ENCODE measurements at regions not wholly inside any gene's neighbourhood (a gene's known extent, or its start where the extent isn't known, plus 50 kb on each side); places are given as distances from the start of the nearest gene placed in this dataset.
"Not testable (repeated sequence)": the region's sequence is repeated elsewhere in the genome, so short reads cannot be mapped to it uniquely, and the experiment has no call there.

DNA sequence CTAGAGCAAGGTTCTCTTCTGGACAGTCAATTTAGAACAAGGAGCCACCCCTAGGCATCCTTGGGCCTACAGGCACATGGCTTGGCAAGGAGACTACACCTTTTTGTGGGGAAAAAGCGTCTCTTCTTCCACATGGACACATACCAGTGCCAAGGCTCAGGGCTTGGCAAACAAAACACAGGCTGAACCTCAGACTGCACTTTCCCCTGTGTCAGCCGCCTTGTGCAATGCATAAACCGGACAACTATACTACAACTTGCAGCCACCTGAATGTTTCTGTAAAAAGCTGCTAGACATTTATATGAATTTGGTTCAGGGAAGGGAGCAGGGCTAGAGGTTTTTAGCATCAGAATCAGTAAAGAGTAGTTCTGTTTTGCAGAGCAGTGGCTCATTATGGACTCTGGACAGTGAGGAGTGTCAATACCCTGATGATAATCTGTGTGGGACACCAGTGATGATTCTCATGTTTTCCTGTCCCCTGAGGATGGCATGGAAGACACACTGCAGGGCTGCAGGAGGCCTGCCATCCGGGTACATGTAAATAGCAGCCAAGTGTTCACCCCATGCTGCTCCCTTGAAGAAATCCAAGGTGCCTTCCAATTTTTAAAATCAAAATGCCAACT, 118.9 kb downstream of the GATA3 start:
- no peak for DNase-seq (ENCODE audit: low read depth, low spot score)

DNA sequence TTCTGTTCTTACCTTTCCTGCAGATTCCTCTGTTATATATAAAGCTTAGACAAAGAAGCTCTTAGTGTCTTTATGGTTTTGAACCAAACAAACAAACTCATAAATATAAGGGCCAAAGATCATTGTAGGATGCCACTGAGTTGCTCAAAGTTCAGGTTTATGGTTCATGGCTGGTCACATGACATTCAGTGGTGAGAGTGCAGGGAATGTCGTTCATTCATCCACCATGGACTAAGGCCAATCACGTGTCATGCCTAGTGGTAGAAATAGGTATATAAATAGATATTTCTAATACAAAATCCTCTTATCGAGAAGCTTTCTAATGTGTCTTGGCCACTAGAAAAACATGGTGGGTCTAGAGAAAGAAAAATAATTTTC, 119.4 kb downstream of the GATA3 start:
- DNase-seq (ENCODE audit: low read depth, low spot score), result no peak

DNA sequence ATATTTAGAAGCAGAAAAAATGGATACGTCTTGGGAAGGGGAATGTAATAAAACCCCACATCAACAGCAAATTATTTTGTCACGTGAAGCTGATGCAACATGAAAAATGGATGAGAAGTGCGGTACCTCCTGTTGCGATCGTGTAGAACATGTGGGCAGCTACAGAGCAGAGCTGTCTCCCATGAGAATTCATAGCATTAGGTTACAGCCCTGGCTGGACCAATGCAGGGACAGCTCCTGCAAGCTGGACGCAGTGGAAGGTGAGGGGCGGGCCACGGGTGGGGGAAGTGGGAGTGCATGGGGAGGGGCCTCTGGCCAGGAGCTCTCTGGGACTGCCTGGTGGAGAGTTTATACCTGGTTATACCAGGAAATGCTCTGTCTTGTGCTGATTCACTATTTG, 120.3 kb downstream of the GATA3 start:
- DNase-seq (ENCODE audit: low read depth, low spot score), result peak; percentile 39

DNA sequence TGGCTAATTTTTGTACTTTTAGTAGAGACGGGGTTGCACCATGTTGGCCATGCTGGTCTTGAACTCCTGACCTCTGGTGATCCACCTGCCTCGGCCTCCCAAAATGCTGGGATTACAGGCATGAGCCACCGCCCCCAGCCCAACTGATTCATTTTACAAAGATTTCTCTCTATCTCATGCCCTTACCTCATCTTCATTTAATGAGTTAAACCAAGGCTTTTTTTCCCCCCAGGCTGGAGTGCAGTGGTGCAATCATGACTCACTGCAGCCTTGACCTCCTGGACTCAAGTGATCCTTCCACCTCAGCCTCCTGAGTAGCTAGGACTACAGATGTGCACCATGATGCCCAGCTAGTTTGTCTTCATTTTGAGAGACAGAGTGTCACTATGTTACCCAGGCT, 123.0 kb downstream of the GATA3 start:
- not testable (repeated sequence) for DNase-seq (ENCODE audit: low read depth, low spot score)

DNA sequence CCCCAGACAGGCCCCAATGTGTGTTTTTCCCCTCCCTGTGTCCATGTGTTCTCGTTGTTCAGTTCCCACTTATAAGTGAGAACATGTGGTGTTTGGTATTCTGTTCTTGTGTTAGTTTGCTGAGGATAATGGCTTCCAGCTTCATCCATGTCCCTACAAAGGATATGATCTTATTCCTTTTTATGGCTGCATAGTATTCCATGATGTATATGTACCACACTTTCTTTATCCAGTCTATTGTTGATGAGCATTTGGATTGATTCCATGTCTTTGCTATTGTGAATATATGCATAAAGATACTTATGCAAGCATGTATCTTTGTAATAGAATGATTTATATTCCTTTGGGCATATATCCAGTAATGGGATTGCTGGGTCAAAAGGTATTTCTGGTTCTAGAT, 125.3 kb downstream of the GATA3 start:
- DNase-seq (ENCODE audit: low read depth, low spot score), result not testable (repeated sequence)

DNA sequence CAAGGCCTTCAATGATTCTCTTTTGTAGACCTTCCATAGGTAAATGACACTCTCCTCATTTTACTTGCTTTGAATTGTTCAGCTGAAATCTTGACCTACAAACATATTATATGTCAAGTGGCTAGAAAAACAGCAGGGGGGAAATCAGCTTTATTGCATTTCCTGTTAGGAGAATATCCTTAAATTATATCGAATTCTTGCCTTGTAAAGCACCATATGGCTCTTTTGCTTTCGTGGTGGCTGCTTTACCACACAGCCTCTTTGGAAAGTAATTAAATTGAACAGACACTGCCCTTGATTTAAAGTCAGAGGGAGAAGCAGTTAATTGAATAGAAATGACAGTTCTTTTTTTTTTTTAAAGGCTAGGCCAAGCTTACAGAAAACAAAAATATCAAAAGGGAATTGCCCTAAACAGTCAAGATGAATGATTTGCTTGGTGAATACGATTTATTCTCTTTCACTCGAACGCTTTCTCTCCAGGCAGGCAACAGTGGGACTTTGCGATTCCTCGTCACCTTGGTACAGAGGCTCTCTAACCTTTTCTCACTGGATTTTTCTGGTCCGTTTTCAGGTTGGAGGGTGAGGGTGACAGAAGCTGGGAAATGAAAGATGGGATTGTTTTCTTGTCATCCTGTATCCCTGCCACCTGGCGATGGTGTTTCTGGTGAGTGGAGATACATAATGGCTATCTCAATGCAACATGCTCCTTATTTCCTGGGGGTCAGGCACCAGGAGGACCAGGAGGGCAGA, 126.0 kb downstream of the GATA3 start:
- DNase-seq (ENCODE audit: low read depth, low spot score), result no peak

DNA sequence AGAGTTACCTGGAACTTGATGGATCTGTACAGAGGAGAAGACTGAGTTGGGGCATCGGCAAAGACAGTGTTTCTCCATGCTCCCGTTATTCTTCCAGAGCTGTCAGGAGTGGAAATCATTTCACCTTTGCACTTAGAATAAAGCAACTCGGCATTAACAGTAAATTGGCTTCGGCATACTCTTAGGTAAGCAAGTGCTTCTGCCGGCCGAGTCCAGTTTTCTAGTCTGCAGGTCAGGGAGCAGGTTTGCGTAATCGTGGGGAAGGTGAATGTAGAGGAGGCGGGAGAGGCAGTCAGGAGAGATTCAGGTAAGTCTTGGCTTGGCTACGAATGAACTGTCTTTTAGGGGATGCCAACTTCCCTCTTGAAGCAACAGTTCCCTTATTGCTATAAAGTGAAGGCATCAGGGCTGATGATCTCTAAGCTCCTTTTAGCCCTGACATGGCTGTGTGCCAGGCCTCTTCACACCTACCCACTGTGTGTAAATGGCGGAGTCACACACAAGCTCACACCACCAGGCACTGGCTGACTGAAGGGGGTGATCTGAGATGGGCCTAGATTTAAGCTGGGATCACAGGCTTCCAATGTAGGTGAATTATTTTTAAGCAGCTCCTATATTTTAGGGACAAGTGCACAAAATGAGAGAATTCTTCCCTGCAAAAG, 127.1 kb downstream of the GATA3 start:
- no peak for DNase-seq (ENCODE audit: low read depth, low spot score)

DNA sequence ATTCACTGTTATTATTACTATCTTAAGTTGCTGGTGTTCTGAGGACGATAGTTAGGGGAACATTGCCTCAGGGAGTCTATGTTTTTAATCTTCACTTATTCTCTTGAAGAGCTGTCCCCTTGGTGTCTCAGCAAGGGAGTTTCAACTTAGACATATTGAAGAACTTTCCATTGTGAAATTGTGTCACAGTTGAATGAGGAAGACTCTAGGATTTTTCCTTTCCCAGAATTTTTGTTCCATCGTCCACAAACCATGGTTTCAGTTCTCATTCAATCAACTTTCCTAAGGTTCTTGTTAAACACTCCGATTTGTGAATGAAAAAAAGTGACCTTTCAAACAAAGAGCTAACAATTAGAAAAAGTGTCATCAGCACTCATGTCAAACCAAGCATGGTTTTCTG, 128.3 kb downstream of the GATA3 start:
- DNase-seq (ENCODE audit: low read depth, low spot score), result no peak

DNA sequence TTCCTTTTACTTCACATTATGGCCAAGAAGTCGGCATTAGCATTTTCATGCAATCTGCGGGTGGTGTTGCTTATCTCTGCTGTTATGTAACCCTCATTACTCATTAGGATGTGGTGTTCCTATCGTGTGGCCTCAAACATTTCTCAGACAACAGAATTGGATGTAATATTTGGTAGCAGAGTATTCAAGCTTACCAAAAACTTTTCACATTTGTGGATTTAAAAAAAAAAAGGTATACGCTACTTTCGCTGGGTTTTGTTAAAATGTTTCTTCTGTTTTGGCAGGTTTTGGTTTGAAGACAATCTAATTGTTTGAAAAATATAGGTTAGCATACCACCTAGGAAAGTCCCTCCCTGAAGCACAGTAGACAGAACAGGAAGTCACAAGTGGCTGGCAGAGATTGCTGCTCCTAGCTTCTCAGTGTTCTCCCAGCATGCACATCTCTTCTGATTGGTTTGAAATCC, 128.8 kb downstream of the GATA3 start:
- no peak for DNase-seq (ENCODE audit: low read depth, low spot score)

DNA sequence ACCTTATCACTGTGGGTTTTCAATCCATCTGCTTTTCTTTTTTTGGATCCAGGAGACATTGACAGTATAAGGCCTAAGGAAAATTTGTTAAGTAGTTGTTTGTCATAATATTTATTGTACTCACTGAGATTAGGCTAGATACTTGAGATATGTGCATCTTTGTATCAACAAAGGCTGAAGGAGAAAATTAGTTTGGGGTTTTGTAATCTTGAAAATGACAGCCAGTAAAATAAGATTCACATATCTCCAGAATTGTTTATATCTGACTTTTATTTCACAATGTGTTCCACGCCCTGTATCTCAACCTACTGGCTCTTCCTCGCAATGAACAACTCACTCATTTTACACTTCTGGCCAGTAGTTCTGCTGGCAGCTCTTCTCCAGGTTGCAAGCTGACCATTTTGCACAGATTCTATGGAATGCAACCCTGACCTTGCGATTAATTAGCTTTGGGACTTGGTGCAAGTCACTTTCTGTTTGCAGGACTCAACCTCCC, 132.7 kb downstream of the GATA3 start:
- DNase-seq (ENCODE audit: low read depth, low spot score), result no peak

DNA sequence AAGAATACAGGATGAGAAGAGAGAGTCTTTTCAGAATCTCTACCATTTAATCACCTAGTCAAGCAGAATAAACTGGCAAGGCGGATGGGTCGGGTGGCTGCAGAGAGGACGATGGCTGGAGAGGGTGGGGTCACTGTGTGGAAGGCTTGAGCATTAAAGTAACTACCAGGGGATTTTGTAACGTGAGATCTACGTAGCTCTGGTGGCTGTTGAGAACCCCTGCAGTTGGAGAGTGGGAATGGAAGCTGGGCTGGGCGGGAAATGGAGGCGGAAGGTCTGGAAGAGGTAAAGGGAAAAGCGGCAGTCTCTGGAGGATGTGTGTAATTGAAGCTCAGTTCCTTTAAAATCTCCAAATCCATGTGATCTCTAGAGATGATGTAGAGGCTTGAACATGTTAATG, 135.0 kb downstream of the GATA3 start:
- DNase-seq (ENCODE audit: low read depth, low spot score), result peak; percentile 8

DNA sequence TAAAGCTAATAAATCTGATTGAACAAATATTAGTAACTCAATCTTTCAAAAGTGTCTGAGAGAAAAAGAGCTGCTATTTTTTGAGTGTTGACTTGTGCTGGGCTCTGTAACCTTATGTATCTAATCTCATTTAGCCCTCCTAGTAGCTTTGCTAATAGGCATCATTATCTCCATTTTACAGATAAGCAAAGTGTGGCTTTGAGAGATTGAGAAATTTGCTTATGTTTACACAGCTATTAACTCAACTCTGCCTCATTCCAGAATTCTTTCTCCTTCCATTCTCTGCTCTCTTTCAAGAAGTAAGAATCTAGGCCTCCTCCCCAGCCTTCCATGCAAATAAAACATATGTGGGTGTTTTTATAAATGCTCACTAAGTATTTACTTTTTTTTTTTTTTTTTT, 137.8 kb downstream of the GATA3 start:
- DNase-seq (ENCODE audit: low read depth, low spot score), result no peak

DNA sequence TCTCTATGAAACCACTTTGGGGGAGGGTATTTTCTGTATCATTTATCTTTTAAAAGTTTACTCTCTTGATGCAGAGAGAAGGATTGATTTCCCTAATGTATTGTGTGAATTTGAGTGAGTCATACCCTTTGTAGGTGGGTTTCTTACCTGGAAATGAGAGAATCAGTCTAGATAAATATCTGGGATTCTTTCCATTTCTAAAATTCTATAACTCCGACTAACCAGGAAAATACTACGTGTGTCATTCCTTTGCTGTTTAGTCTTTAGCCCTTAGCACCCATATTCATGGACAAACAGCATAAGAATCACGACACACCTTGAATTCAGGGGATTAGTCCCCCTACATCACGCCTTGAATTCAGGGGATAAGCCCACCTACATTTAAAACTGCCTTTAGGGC, 139.1 kb downstream of the GATA3 start:
- DNase-seq (ENCODE audit: low read depth, low spot score), result no peak

DNA sequence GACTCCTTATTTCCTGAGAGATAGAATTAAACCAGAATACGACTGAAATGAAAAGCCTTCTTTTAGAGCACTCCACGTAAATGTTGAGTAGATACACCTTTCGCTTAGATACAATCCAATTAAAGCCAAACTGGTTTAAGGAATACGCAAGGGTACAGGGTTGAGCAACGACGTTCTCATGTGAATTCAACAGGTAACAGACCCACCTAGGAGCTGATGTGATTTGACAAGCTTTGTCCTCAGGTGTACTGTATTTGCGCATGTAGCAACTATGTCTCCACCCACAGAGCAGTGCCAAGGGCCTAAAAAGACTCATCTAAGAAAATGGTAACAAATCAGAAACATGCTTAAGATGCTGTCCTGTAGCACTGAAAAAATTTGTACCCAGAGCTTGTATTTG, 139.6 kb downstream of the GATA3 start:
- no peak for DNase-seq (ENCODE audit: low read depth, low spot score)

DNA sequence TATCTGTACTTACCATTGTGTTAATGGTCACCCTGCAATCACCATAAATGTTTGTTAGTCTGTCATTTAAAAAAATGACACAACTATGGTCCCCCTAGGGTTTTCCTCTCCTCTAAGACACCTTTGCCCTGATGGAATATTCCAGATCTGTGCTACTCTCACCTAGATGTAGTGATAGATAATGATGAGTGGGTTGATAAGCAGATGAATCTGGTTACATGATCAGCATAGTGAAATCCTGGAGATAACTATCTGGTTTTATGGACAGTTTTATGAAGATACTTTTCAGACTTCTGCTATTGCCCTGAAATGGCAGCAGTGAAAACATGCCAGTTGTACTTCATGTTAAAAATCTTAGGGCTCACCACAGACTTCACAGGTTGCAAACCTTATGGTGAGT, 152.4 kb downstream of the GATA3 start:
- no peak for DNase-seq (ENCODE audit: low read depth, low spot score)

DNA sequence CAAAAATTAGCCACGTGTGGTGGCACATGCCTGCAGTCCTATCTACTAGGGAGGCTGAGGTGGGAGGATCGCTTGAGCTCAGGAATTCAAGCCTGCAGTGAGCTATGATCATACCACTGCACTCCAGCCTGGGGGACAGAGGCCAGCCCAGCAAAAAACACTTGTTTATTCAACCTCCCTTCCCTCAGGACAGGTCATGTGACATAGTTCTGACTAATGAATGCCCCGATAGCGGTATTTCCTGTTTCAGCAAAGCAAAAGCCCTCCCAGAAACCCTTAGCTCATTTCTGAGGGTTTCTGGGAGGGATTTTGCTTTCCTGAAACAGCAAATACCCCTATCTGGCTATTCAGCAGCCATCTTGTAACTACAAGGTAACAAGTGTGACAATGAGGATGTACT, 157.1 kb downstream of the GATA3 start:
- peak; percentile 30 for DNase-seq (ENCODE audit: low read depth, low spot score)

DNA sequence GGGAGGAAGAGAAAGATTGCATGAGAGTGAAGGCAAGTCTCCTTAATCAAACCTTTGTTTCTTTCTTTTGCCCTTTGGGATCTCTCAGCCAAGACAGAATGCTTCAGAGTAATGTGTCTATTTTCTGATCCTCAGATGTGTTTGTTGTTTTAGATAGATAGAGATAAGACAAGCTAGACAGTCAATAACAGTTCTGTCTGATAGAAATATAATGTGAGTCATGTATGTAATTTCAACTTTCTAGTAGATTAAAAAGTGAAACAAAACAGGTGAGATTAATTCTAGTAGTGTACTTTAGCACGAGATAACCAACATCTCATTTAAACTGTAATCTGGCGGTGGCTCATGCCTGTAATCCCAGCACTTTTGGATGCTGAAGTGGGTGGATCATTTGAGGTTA, 159.2 kb downstream of the GATA3 start:
- DNase-seq (ENCODE audit: low read depth, low spot score), result no peak

DNA sequence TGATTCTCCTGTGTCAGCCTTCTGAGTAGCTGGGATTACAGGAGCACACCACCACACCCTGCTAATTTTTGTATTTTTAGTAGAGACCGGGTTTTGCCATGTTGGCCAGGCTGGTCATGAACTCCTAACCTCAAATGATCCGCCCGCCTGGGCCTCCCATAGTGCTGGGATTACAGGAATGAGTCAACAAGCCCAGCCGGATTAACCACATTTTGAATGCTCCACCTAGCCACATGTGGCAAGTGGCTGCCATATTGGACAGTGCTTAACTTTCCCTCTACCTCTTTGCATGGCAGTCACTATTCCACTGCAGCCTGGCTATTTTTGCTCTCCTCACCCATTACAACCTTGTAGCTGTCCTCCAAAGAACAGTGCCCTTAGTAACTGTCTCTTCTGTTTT, 160.1 kb downstream of the GATA3 start:
- DNase-seq (ENCODE audit: low read depth, low spot score), result no peak

DNA sequence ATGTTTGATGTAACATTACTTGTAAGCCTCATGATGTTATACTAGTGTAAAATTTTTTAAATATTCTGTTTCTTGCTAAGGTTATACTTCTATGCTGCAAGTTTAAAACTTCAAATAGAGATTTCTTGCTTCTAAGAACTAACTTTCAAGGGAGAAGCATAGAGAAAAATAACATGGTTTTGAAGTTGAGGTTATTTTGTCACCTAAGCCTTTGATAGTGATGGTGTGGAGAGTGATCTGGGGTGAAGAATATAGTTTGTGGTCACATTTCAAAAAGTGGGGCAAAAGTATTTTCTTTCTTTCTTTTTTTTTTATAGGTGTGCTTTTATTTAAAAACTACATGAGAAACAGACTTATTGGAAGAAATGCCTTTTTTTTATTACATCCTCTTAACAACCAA, 162.4 kb downstream of the GATA3 start:
- no peak for DNase-seq (ENCODE audit: low read depth, low spot score)

DNA sequence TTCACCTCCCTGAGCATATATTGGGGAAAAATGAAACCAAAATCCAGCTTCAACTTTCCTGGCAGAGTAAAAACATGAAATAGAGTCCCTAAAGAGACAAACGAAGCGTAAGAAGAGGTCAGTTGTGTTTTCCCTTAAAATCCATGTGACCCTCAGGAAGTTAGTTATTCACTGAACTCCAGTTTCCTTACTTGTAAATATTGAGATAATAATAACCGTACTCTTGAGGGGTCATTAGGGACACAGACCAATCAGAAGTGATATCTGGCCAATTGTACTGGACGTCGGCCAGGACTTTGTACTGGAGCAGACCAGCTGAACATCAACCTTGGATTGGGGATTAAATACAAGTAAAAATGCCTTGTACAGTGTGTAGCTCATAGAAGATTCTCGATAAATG, 167.0 kb downstream of the GATA3 start:
- no peak for DNase-seq (ENCODE audit: low read depth, low spot score)

DNA sequence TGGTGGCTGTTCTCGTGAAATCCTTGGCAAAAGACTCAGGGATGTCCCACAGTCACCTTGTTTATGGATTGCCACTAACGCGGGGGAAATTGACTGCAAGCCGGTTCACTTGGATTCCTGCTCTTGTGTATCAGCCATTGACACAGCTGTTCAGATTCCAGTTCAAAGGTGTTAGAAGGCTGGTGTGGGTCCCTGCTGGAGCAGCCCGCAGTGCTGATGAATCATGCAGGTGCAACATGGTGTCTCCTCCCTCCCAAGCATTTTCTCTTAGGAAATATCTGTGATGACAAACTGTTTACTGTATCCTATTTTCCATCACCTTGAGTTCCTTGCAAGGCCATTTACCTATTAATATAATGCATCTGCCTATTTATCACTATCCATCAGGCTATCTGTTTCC, 170.1 kb downstream of the GATA3 start:
- DNase-seq (ENCODE audit: low read depth, low spot score), result no peak

DNA sequence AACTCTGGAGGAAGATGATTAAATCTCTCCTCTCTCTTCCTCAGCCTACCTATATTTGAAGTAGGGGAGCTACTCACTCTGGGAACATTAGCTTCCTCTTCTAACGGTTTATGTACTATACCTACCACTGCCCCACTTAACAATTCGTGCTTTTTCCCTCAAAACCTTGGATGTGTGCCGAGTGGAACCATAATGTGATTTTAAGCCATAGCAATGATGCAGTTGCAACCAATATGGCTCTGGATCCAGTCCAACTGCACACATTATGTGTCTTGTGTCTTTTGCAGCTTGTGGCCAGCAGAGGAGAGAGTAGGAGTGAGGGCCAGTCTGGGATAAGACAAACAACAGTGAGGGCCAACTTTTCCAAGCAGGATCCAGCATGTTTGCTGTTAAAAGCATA, 170.7 kb downstream of the GATA3 start:
- DNase-seq (ENCODE audit: low read depth, low spot score), result no peak

DNA sequence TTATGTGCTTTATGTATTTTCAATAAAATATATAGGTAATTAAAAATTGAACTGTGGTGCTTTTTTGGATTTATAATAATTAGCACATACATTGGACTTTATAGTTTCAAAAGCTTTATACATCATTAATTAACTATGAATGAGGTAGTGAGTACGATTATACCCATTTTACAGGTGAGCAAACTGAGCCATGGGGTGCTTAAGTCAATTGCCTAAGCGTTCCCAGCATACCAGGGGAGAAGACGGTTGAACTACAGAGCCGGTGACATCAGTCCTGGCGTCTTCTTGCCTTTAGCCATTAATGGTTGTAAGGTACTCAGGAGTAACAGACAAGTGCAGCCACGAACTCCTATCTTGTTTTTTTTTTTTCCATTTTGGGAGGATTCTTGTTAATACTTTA, 172.8 kb downstream of the GATA3 start:
- DNase-seq (ENCODE audit: low read depth, low spot score), result no peak
